GM18520 (cell line): ENCODE measurements at regions not wholly inside any gene's neighbourhood (a gene's known extent, or its start where the extent isn't known, plus 50 kb on each side); places are given as distances from the start of the nearest gene placed in this dataset.
"Not testable (repeated sequence)": the region's sequence is repeated elsewhere in the genome, so short reads cannot be mapped to it uniquely, and the experiment has no call there.

Source experiments
- ATAC-seq: cut with Tn5 transposase; IDR thresholded peaks from one replicate; pipeline ENCODE4 v1.9.1; 2021; ENCODE audit not compliant: unreplicated experiment

GRCh38 chrX:40253771-40254170, 156.0 kb upstream of the BCOR start:
- ATAC-seq, result no peak

GRCh38 chrX:40249582-40249981, 151.8 kb upstream of the BCOR start:
- ATAC-seq, result no peak

- ATAC-seq, result no peak
Measured at GRCh38 chrX:40248822-40249221, 151.1 kb upstream of the BCOR start.

GRCh38 chrX:40247848-40248622, 150.3 kb upstream of the BCOR start:
- no peak for ATAC-seq

- ATAC-seq, result no peak
Measured at GRCh38 chrX:40247382-40247781, 149.6 kb upstream of the BCOR start.

GRCh38 chrX:40245488-40246071, 147.8 kb upstream of the BCOR start:
- no peak for ATAC-seq

GRCh38 chrX:40244980-40245379, 147.2 kb upstream of the BCOR start:
- no peak for ATAC-seq

GRCh38 chrX:40243755-40244515, 146.2 kb upstream of the BCOR start:
- ATAC-seq, result no peak

- no peak for ATAC-seq
Measured at GRCh38 chrX:40240844-40241243, 143.1 kb upstream of the BCOR start.

- ATAC-seq, result no peak
Measured at GRCh38 chrX:40237731-40238178, 140.0 kb upstream of the BCOR start.

GRCh38 chrX:40230646-40231045, 132.9 kb upstream of the BCOR start:
- ATAC-seq, result no peak

GRCh38 chrX:40227125-40227524, 129.4 kb upstream of the BCOR start:
- ATAC-seq, result no peak

GRCh38 chrX:40224658-40225057, 126.9 kb upstream of the BCOR start:
- no peak for ATAC-seq

- ATAC-seq, result not testable (repeated sequence)
Measured at GRCh38 chrX:40222612-40223011, 124.9 kb upstream of the BCOR start.

- no peak for ATAC-seq
Measured at GRCh38 chrX:40213092-40213491, 115.3 kb upstream of the BCOR start.

GRCh38 chrX:40209951-40210617, 112.3 kb upstream of the BCOR start:
- ATAC-seq, result no peak

GRCh38 chrX:40207626-40208025, 109.9 kb upstream of the BCOR start:
- no peak for ATAC-seq

GRCh38 chrX:40205471-40205870, 107.7 kb upstream of the BCOR start:
- no peak for ATAC-seq

- ATAC-seq, result no peak
Measured at GRCh38 chrX:40202456-40202855, 104.7 kb upstream of the BCOR start.

GRCh38 chrX:40201329-40201885, 103.6 kb upstream of the BCOR start:
- no peak for ATAC-seq

- ATAC-seq, result no peak
Measured at GRCh38 chrX:40199704-40200103, 101.9 kb upstream of the BCOR start.
